Mesothelial cell of epicardium (in vitro differentiated cells): ENCODE measurements at regions not wholly inside any gene's neighbourhood (a gene's known extent, or its start where the extent isn't known, plus 50 kb on each side); places are given as distances from the start of the nearest gene placed in this dataset.
"Not testable (repeated sequence)": the region's sequence is repeated elsewhere in the genome, so short reads cannot be mapped to it uniquely, and the experiment has no call there.

Experiments used
- DNase-seq, 2 experiments: peaks; one replicate each; pipeline ENCODE4 v3.0.0; 2021; ENCODE audit warnings: low spot score in 2 of 2; ENCODE audit not compliant: unreplicated experiment in 2 of 2
- H3K27ac Mint-ChIP-seq: 2 replicates; pipeline ENCODE4 v1.8.0; 2021; ENCODE audit warnings: mixed read lengths
- H3K27me3 Mint-ChIP-seq: 2 replicates; pipeline ENCODE4 v1.8.0; 2021; ENCODE audit warnings: low read depth, mixed read lengths
- H3K36me3 Mint-ChIP-seq: 2 replicates; pipeline ENCODE4 v1.8.0; 2021; ENCODE audit warnings: mixed read lengths
- H3K4me1 Mint-ChIP-seq: 2 replicates; pipeline ENCODE4 v1.8.0; 2021; ENCODE audit warnings: mixed read lengths
- H3K4me3 Mint-ChIP-seq: 2 replicates; pipeline ENCODE4 v1.8.0; 2021; ENCODE audit warnings: mild to moderate bottlenecking, moderate library complexity, mixed read lengths
- H3K9me3 Mint-ChIP-seq: 2 replicates; pipeline ENCODE4 v1.8.0; 2021; ENCODE audit warnings: mixed read lengths
- CTCF ChIP-seq: fragments of 200-600 bp; sonication (generic); IDR thresholded peaks from one replicate; pipeline ENCODE4 v1.5.0; 2021; ENCODE audit warnings: antibody characterized with exemption; ENCODE audit not compliant: unreplicated experiment

GRCh38 chr2:210768329-210768910, 212.0 kb downstream of the CPS1 start:
- Mint-ChIP-seq H3K36me3 (peaks cover 2% of the 10 kb centered on the region), H3K4me1 (no peaks in the 10 kb centered on the region), H3K9me3 (peaks cover 26% of the 10 kb centered on the region), H3K27me3 (no peaks in the 10 kb centered on the region), H3K4me3 (no peak overlapping the region), H3K27ac (no peak overlapping the region)
- no peak for DNase-seq
- TF ChIP-seq CTCF: no peak

- no peak overlapping the region for H3K27ac Mint-ChIP-seq
- TF ChIP-seq CTCF: no peak
- peaks cover 12% of the 10 kb centered on the region for H3K9me3 Mint-ChIP-seq
- DNase-seq: no peak
- H3K36me3 Mint-ChIP-seq: no peaks in the 10 kb centered on the region
- H3K4me3 Mint-ChIP-seq: no peak overlapping the region
- no peaks in the 10 kb centered on the region for H3K4me1 Mint-ChIP-seq
- H3K27me3 Mint-ChIP-seq: peaks cover 3% of the 10 kb centered on the region
Observed at GRCh38 chr2:210776756-210777155, 220.4 kb downstream of the CPS1 start.

- H3K27ac Mint-ChIP-seq: no peak overlapping the region
- no peaks in the 10 kb centered on the region for H3K4me1 Mint-ChIP-seq
- H3K36me3 Mint-ChIP-seq: no peaks in the 10 kb centered on the region
- no peaks in the 10 kb centered on the region for H3K9me3 Mint-ChIP-seq
- no peak for TF ChIP-seq CTCF
- no peak overlapping the region for H3K4me3 Mint-ChIP-seq
- H3K27me3 Mint-ChIP-seq: peaks cover 3% of the 10 kb centered on the region
- no peak for DNase-seq
Observed at GRCh38 chr2:210782222-210782621, 225.8 kb downstream of the CPS1 start.

GRCh38 chr2:210787831-210788230, 231.4 kb downstream of the CPS1 start:
- not testable (repeated sequence) for H3K27ac Mint-ChIP-seq, H3K36me3 Mint-ChIP-seq, DNase-seq, H3K4me3 Mint-ChIP-seq, H3K9me3 Mint-ChIP-seq, H3K27me3 Mint-ChIP-seq, H3K4me1 Mint-ChIP-seq

DNA sequence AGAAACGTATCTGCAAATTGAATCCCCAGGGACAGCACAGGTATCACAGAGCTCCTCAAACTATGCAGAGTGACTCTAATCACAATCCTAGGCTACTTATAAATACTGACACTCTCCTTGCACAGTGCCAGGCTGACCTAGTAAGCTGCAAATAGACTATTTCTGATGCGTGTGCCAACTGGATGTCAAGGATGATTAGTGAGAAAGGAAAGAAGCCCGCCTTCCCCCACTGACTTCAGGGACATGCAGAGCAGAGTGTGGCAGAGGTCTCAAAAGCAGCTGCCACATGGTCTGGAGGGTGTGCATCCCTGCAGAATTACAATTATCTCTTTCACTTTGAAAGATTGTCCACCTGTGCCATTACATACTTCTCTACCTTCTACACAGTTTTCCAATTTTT, 235.6 kb downstream of the CPS1 start:
- no peak for TF ChIP-seq CTCF
- H3K27ac Mint-ChIP-seq: no peak overlapping the region
- H3K9me3 Mint-ChIP-seq: no peaks in the 10 kb centered on the region
- no peaks in the 10 kb centered on the region for H3K36me3 Mint-ChIP-seq
- no peaks in the 10 kb centered on the region for H3K27me3 Mint-ChIP-seq
- H3K4me3 Mint-ChIP-seq: no peak overlapping the region
- DNase-seq: no peak
- H3K4me1 Mint-ChIP-seq: no peaks in the 10 kb centered on the region

DNA sequence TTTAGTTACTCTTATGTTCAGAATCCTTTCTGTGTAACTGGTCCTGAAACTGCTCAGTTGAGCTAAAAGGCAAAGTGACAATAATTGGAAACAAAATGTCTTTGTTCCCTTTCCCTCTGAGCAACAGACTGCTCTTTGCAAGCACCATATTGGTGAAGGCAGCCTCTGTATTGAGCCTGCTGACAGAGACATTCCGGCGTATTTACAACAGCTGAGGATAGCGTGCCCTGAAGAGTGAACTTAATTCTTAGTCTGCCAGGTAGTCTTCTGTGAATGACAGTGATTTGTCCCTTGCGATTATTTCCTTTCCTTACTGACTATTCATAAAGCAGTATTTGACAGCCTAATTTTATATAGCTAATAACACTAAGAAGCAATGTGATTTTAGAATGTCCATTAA, 239.1 kb downstream of the CPS1 start:
- H3K4me3 Mint-ChIP-seq: no peak overlapping the region
- H3K9me3 Mint-ChIP-seq: no peaks in the 10 kb centered on the region
- no peak overlapping the region for H3K27ac Mint-ChIP-seq
- H3K36me3 Mint-ChIP-seq: no peaks in the 10 kb centered on the region
- no peak for TF ChIP-seq CTCF
- H3K27me3 Mint-ChIP-seq: no peaks in the 10 kb centered on the region
- no peaks in the 10 kb centered on the region for H3K4me1 Mint-ChIP-seq
- DNase-seq: no peak
